CMK (cell line): ENCODE measurements at regions not wholly inside any gene's neighbourhood (a gene's known extent, or its start where the extent isn't known, plus 50 kb on each side); places are given as distances from the start of the nearest gene placed in this dataset.

Experiments
- DNase-seq: peaks from one replicate; pipeline ENCODE4 v3.0.0-alpha.2; 2010; ENCODE audit warnings: low read depth

DNA sequence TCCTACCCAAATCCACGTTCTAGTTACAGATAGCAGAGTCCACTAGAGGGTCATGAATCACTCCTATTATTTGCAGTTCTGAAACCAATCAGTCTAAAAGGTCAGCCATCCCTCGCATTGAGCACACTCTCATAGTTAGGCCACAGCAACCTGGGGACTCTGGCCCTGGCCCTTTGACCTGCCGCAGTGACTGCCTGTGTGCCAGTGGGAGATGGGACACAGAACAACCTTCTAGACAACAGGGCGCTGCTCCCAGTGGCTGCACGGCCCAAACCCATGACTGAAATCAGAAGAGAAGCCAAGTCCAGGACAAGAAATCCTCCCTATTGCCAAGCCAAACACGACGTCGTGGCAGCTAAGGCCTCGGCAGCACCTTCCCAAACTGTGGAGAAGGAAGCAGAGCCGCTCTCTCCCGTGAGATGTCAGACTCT is 158.5 kb downstream of the HERPUD2 start:
- DNase-seq: no peak

DNA sequence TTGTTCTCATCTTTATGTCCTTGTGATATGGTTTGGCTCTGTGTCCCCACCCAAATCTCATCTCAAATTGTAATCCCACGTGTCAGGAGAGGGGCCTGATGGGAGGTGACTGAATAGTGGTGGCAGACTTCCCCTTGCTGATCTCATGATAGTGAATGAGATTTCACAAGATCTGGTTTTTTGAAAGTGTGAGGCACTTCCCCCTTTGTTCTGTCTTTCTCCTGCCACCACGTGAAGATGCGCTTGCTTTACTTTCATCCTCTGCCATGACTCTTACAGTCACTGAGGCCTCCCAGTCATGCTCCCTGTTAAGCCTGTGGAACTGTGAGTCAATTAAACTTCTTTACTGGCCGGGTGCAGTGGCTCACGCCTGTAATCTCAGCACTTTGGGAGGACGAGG is 161.0 kb downstream of the HERPUD2 start:
- no peak for DNase-seq

DNA sequence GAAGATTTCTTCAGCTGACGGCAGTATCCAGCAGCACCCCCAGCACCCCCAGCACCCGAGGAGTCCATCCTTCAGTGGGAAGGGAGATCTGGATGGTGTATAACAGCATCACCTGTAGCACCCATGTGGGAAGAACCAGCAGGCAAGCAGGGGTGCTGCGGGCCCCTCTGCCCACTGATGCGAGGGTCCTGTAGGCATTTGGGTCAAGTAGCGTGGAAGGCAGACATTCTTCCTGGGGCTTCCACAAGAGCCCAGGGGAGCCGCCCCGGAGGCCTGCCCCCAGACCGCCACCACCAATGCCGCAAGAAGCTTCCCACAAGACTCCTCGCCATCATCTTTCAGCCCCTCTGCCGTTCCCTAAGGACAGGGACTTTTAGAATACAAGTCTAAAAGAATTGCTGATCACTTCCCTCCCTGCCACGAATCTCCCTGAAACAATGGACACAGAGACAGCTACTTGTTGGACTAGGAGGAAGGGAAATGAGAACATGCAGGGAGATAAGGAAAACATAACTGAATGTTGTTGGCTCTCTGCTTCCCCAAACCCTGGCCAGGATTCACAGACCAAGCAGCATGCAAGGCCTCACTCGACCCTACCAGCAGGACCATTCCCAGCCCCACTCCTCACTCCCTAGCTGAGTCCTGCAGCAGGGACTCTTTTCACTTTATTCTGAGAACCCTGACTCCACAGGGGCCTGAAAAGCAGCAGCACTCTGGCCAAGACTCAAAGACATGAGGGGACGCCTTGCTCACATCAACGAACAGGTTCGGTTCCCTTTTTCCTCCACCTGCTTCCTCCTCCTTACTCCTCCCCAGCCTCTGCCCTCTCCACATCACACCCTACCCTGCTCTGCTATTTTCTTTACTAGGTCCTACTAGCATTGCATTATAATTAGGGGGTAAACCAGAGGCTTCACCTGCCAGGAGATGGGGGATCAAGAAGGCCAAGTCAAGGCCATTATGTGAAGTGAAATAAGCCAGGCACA is 164.5 kb downstream of the HERPUD2 start:
- no peak for DNase-seq

DNA sequence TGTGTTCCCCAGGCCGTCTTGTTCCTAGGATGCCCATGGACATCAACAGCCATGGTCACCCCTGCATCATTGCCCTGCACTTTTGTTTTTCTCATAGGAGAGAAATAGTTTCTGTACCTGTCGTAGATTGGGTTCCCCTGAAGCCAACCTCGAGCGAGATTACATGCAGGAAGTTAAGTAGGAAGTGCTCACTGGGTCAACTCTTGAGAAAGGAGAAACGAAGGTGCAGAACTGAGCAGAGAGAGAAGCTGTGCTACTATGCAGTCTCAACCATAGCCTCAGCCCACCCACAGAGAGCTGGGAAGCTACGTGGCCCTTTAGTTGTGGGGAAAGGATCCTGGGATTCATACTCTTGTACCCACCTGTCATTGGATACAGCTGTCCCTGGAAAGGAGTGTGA is 165.2 kb downstream of the HERPUD2 start:
- no peak for DNase-seq

DNA sequence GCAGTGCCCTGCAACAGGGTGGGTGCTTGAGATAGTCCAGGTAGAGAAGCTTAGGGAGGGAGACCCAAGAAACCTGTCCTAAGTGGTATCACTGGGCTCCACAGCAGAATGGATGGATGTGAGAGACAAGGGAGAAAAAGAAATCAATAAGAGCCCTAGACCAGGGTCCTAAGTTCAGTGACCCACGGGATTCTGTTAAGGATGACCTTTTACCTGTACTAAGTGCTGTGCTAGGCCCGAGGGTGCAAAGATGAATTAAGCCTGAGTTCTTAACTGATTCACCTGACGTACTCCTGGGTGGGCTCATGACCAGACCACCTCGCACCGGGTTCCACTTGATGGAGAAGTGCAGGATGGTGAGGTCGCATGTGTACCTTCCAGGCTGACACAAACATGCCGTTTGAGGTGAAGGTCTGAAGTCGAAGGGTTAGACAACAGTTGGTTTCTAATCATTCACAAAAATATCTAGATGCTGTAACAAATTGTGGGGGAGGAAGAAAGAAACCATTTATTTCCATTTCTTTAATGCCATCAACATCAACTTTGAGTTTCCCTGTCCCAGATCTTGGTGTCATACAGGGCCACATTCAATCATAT is 166.5 kb downstream of the HERPUD2 start:
- DNase-seq: no peak

DNA sequence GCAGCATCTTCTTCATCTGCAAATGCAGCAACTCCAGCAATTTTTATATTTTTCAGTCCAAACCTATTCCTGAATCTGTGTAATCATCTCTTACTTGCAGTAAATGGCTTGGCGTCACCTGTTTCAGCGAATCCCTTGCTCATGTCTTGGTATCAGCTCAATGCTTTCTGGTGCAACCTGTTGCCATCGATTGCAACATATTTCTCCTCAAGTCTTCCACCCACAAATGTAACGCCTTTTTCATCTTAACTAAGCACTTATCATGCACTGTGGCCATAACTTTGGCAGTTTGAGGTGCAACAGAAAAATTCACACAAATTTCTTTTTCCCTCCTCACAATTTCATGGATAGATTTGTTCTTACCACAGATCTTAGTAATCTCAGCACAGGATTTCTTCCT is 168.3 kb downstream of the HERPUD2 start:
- DNase-seq: no peak

DNA sequence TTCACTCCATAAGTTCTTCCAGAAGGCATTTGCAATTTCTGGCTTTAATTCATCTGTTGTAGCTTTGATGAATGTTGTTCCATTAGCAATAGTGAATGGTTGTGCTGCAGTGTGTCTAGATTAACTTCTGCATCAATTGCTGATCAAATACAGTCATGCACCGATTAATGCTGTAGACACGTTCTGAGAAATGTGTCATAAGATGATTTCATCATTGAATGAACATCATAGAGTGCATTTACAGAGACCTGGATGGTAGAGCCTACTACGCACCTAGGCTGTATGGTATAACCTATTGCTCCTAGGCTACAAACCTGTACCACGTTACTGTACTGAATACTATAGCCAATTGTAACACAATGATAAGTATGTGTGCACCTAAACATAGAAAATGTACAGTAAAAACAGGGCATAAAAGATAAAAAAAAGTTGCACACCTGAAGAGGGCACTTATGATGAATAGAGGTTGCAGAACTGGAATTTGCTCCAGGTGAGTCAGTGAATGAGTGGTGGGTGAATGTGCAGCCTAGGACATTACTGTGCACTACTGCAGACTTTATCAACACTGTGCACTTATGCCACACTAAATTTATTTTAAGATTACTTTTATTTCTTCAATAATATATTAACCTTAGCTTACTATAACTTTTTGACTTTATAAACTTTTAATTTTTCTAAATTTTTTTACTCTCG is 170.7 kb downstream of the HERPUD2 start:
- no peak for DNase-seq

DNA sequence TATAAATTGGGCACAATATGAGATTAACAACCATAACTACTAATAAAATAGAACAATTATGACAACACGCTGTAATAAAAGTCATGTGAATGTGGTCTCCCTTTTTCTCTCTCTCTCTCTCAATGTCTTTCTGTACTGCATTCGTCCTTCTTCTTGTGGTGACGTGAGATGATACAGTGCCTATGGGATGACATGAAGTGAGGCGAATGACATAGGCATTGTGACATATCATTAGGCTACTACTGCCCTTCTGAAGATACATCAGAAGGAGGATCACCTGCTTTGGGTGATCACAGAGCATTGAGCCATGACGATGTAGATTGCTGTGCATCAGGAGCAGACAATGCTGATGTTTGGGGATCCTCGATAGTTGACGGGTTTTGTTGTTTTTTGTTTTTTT is 171.6 kb downstream of the HERPUD2 start:
- no peak for DNase-seq

DNA sequence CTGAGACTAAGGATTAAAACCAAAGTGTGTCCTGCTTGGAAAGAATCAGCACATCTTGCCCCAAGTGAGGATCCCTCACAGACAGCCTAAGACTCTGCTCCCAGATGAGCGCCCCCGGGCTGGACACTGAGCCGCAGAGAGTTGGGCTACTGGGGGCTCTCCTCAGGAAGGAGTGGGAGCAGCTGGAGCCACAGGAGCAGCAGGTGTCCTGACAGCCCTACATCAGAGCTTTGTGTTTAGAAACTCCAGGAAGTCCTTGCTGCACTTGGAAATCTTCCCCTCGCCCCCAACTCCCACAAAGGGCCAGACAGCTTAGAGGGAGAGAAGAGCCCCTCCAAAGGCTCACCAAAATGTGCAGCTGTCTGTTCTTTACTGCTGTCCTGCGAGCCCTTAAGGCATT is 172.2 kb downstream of the HERPUD2 start:
- no peak for DNase-seq

DNA sequence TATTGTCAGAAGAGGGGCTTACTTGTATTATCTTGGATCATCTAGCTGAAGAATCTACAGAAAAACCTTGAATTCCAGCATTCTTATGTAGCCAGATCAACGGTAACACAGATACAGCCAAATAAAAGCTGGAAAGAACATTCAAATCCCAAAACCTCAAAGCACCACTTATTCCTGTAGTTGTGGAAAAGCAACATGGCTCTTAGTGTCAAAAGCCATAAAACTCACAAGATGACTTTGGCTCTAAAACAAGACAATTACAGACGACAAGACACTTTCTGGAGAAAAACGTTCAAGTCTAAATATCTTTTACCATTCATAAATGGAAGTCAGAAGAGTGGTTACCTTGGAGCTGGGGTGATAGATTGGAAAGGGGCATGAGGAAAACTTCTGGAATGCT is 173.0 kb downstream of the HERPUD2 start:
- no peak for DNase-seq

DNA sequence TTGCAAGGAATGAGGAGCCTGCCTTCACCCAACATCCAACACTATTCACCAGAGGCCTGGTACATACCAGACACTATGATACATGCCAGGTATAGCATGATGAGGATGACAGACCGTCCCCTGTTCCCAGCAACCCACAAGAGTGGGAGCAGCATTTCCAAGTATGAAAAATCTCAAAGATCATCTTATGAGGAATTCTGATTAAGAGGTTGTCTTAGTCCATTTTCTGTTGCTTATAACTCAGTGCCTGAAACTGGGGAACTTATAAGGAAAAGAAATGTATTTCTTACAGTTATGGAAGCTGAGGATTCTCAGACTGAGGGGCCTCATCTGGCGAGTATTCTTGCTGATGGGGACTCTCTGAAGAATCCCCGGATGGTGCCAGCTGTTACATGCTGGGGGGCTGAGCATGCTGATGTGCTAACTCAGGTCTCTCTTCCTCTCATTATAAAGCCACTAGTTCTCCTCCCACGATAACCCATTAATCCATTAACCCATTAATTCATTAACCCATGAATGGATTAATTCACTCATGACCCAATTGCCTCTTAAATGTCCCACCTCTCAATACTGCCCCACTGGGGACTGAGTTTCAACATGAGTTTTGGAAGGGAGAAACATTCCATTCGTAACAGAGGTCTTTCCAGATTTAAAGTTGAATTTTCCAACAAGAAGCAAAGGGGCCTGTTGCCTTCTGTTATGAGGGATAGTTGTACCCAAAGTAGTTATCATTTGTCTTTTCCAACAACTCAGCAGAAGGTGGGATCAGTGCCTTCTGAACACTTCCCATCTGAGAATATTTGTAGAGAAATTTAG is 173.9 kb downstream of the HERPUD2 start:
- no peak for DNase-seq

DNA sequence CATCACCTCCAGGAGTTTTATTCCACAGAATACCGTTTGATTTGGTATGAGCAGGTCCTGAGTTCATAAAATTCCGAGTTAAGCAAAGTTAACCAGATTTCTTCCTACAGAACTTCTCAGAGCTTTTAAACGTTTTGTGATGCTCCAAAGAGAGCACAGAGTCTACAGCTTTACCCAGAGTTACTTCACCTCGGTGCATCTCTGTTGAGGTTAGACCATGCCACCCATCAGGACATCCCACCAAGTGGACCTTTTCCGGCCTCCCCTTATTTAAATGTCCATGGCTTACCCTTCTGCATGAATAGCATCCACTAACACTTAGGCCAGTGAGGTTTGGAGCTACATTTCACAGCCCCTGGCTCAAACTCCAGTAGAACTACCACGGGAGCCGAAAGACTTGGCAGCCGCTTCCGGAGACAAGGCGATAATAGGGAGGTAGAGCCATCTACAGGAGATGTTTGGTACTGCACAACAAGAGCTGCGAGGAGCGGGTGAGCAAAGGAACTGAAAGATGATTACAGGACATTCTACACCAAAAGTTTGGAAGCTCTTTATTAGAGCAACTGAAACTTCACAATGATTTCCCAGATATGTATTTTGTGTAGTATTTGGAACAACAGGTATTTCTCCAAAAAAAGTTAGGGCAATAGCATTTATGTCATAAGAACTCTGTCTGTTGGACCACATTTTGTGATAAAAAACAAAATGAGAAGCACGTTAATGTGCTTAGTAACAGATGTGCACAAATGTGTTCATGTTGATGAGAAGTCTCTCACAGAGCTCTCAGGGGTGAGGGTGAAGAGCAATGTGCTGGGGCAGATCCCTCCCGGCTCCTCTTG is 174.7 kb downstream of the HERPUD2 start:
- peak; percentile 40 for DNase-seq

DNA sequence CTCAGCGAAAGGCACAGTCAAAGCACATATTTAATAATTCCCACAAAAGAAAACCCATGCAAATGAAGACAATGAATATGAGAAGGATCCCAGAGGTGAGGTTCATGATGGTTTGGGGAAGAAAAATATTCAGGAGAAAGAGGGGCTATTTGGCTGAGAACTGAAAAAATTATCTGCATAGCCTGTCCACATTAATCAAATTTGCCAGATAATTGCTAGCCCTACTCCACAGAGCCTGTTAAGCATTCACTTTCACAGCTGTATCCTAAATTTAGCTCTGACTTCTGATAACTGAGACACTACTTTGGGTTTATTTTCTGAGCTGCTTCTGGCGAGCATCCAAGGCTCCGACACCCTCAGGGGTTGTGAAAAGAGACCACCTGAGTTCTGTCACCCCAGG is 176.2 kb downstream of the HERPUD2 start:
- DNase-seq: no peak

DNA sequence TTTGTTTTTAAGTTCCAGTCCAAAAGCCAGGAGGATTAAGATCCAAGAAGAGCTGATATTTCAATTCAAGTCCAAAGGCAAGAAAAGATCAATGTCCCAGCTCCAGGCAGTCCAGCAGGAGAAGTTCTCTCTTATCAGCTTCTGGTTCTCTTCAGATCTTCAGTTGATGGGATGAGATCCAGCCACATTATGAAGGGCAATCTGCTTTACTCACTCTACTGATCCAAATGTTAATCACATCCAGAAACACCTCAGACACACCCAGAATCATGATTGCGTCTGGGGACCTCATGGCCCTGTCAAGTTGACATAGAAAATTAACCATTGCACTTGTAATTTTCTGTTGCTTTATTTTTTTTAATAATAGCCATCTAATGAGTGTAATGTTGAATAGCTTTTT is 178.4 kb downstream of the HERPUD2 start:
- no peak for DNase-seq

DNA sequence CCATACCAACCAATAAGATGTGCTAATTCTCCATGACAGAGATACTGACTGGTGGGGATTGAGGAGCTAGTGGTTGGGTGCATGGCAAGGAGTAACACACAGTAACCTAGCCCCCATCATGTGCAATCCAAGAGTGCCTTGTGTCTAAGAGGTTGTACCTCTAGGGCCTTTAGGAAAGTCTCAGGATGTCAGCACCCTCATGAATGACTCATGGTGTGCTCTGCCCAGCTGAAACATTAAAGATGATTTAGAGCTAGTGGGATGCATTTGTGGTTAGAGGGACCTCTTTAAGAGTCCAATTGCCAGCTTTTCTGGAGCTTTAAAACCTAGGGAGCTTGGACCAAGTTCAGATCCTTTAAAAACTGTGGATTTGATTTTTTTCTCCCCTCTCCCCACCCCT is 181.1 kb downstream of the HERPUD2 start:
- no peak for DNase-seq

DNA sequence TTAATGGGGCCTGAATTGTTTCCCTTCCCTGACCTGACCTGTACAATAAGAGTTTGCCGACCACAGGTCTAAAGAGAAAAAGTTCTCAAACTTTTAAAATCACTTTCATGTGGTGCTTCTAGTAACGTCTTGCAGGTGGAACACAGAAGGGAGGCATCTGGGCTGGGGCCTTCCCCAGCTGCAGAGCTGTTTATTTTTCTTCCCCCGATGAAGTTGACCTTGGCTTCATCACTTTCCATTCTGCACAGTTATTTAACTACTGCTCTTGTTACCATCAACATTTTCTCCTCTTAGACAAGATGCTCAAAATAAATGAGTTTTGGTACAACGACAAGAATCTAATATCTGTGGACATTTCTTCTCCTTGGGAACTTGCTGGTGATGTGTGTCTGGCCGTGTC is 181.7 kb downstream of the HERPUD2 start:
- no peak for DNase-seq

DNA sequence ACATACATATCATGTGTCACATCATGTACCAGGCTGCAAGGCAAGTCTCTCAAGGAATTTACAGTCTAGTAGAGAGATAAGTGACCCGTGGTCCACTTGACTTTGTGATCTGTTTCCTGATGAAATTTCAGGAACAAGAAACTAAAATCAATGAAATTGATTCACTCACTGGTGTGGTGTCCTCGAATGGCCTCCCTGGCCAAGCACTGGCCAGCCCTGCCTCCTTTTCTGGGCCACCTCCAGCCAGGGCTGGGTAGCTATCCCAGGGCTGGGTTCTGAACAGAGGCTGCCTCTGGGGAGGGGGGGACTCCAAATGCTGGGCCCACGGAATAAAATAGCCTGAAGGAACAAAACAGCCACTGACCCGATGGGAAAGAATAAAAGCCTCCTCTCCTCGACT is 182.2 kb downstream of the HERPUD2 start:
- no peak for DNase-seq

DNA sequence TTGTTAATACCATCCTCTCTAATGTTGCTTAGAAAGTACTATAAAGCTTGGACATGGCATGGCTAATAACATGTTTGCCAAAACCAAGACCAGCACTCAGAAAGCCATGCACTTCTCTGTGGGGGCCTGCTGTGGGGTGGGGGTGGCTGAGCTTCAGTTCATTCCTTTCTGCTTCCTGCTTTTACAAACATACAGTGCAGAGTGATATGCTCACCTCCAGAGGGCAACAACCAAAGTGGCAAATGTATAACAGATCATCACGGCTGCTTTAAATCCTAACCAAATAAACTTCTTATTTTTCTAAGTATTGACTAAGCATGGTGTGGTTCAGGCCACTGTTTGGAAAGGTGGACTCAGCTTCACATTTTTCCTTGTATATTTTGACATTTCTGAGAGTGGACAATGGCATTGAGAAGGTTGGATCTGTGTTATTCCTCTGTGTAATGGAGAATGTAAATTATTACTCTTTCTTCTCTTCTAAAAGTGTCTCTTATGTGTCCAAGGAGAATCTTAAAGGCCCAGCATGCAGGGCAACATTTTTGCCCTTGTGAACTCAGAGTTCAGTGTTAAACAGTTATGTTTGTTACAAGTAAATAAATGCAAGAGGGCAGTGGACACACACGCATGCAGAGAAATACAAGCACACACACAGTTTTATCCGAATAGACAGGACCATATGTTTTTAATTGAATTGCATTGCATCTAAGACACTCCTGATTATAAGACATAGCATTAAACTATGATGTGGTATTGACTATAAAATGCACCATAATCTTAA is 186.1 kb downstream of the HERPUD2 start:
- DNase-seq: no peak

DNA sequence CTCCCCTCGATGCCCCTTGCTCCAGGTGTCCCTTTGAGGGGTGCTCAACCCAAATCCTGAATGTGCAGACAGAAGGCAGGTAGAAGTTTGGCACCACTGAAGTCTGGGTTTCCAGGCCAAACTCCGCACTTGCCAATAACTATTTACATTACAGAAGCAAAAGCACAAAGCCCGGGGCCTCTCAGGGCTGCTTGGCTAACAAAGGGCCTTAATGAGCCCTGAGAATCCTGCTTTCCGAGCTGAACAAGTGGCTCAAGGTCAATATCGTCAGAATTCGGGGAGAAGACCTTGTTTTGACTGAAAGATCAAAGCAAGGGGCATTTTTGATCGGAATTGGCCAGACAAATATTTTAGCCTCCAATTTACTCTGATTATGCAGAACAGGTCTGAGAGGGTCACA is 189.9 kb downstream of the HERPUD2 start:
- no peak for DNase-seq

DNA sequence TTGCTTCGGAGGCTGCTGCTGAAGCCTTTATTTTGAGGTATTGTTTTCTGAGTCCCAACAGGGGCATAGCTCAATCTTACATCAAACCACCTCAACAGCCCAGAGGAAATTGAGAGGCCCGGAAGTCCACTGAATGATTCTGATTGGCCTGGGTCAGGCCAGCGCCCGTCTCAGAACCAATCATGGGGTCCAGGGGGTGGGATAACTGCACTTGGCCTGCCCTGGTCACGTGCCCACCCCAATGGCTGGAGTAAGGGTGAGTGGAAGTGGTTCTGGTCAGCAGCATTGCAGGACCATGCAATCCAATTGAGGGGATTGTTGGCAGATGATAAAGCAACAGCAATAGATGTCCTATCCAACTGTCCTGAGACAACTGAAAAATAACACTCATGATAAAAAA is 190.6 kb downstream of the HERPUD2 start:
- DNase-seq: no peak
